Brain microvascular endothelial cell (primary cell): ENCODE measurements at regions not wholly inside any gene's neighbourhood (a gene's known extent, or its start where the extent isn't known, plus 50 kb on each side); places are given as distances from the start of the nearest gene placed in this dataset.
"Not testable (repeated sequence)": the region's sequence is repeated elsewhere in the genome, so short reads cannot be mapped to it uniquely, and the experiment has no call there.

Source experiments
- DNase-seq: peaks from one replicate; pipeline ENCODE4 v3.0.0-alpha.2; 2020
- H3K27ac ChIP-seq: fragments of 250-450 bp; sonication (Bioruptor Pico); 2 replicates; pipeline ENCODE4 v1.5.1; 2020; ENCODE audit warnings: mild to moderate bottlenecking, moderate library complexity
- H3K27me3 ChIP-seq: fragments of 250-450 bp; sonication (Bioruptor Pico); replicated peaks from 2 replicates; pipeline ENCODE4 v1.5.1; 2020; ENCODE audit warnings: mild to moderate bottlenecking
- H3K36me3 ChIP-seq: fragments of 250-450 bp; sonication (Bioruptor Pico); replicated peaks from 2 replicates; pipeline ENCODE4 v1.5.1; 2020; ENCODE audit warnings: mild to moderate bottlenecking
- H3K4me3 ChIP-seq: 2 replicates; pipeline ENCODE4 v1.5.1; 2011; ENCODE audit warnings: low read depth, mild to moderate bottlenecking, control low read depth, low read length, moderate library complexity
- in situ Hi-C: cut with HindIII; loops from 2 replicates; pipeline ENCODE4 v1.10.0; 2017; ENCODE audit warnings: low sequenced_read_pairs, low pct_ligation_motif_present
- TF ChIP-seq, protein P1 (sequence below): IDR thresholded peaks from 2 replicates; pipeline ENCODE4 v1.5.1; 2011; ENCODE audit warnings: low read depth, mild to moderate bottlenecking, moderate library complexity, low read length, control low read depth, inconsistent platforms; ENCODE audit errors: missing control alignments

DNA sequence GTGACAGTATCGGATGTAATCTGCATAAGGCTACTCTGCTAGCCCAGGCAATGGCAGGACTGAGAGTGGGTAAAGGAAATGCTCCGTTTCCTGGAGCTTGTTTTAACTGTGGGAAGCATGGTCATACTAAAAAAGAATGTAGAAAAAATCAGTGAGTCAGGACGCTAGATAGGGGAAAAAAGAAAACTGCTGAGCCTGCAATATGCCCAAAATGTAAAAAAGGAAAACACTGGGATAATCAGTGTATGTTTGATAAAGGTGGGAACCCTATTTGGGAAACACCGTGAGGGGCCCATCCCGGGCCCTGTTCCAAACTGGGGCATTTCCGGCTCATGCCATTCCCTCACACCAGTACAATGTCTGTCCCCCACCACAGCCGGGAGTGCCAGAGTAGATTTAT is 775.8 kb downstream of the ZPLD1 start:
- Histone ChIP-seq H3K27me3 (no peaks in the 10 kb centered on the region), H3K36me3 (no peaks in the 10 kb centered on the region), H3K27ac (no peak overlapping the region), H3K4me3 (no peak overlapping the region)
- TF ChIP-seq, protein P1, sequence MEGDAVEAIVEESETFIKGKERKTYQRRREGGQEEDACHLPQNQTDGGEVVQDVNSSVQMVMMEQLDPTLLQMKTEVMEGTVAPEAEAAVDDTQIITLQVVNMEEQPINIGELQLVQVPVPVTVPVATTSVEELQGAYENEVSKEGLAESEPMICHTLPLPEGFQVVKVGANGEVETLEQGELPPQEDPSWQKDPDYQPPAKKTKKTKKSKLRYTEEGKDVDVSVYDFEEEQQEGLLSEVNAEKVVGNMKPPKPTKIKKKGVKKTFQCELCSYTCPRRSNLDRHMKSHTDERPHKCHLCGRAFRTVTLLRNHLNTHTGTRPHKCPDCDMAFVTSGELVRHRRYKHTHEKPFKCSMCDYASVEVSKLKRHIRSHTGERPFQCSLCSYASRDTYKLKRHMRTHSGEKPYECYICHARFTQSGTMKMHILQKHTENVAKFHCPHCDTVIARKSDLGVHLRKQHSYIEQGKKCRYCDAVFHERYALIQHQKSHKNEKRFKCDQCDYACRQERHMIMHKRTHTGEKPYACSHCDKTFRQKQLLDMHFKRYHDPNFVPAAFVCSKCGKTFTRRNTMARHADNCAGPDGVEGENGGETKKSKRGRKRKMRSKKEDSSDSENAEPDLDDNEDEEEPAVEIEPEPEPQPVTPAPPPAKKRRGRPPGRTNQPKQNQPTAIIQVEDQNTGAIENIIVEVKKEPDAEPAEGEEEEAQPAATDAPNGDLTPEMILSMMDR = no peak
- no peak for DNase-seq
- in situ Hi-C loops = no loop called here

- in situ Hi-C loops = no loop called here
- Histone ChIP-seq H3K4me3 (no peak overlapping the region), H3K27me3 (no peaks in the 10 kb centered on the region), H3K36me3 (no peaks in the 10 kb centered on the region), H3K27ac (no peak overlapping the region)
- DNase-seq = no peak
- TF ChIP-seq, protein P1 = no peak
These were observed 783.3 kb downstream of the ZPLD1 start for GRCh38 chr3:103218146-103218545.

- TF ChIP-seq, protein P1 = no peak
These were observed 784.0 kb downstream of the ZPLD1 start for GRCh38 chr3:103218793-103219192.

DNA sequence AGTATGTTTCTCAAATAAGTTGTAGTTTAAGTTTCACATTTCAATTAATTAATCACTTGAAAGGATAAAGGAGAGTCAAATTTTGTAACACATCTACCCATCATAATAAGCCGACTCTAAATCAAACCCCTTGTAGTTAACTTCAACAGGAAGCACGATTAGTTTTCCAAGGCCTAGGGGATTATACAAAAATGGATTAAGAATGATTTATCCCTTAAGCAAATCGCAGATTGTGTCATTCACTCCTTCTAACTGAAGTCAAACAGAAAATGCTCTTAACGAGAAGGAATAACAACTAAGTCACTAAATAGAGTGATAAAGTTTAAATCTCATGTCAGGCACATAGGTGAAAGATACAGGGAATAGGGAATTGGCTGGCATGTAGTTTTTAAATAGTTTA is 792.8 kb downstream of the ZPLD1 start:
- no peak overlapping the region for H3K4me3 ChIP-seq
- in situ Hi-C loops = no loop called here

More at GRCh38 chr3:103218793-103219192, 784.0 kb downstream of the ZPLD1 start:
- no peak for DNase-seq
- Histone ChIP-seq H3K27me3 (no peaks in the 10 kb centered on the region), H3K27ac (no peak overlapping the region), H3K36me3 (no peaks in the 10 kb centered on the region), H3K4me3 (no peak overlapping the region)
- in situ Hi-C loops = no loop called here

DNA sequence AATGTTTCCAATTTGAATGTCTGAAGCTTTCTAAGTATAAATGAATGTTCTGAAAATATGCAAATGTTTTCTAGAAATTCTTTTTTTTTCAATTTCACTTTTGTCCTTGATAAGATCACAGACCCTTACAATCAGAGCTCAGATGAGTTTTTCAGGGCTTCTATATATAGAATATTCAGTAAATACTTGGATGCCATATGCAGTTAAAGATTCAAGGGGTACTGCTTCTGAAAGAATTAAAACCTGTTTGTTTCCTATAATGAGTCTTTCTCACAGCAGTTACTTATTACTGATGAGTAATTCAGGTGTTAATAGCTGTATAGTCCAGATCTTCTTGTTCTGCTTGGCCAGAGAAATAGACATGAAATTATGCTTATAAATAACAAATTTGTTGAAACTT is 812.6 kb downstream of the ZPLD1 start:
- DNase-seq = no peak
- H3K36me3 ChIP-seq = no peaks in the 10 kb centered on the region
- in situ Hi-C loops = no loop called here
- H3K4me3 ChIP-seq = no peak overlapping the region
- H3K27ac ChIP-seq = no peak overlapping the region
- TF ChIP-seq, protein P1 = no peak
- H3K27me3 ChIP-seq = no peaks in the 10 kb centered on the region

More for the DNA sequence above, 792.8 kb downstream of the ZPLD1 start:
- TF ChIP-seq, protein P1 = no peak
- Histone ChIP-seq H3K36me3 (no peaks in the 10 kb centered on the region), H3K27ac (no peak overlapping the region), H3K27me3 (no peaks in the 10 kb centered on the region)
- no peak for DNase-seq

DNA sequence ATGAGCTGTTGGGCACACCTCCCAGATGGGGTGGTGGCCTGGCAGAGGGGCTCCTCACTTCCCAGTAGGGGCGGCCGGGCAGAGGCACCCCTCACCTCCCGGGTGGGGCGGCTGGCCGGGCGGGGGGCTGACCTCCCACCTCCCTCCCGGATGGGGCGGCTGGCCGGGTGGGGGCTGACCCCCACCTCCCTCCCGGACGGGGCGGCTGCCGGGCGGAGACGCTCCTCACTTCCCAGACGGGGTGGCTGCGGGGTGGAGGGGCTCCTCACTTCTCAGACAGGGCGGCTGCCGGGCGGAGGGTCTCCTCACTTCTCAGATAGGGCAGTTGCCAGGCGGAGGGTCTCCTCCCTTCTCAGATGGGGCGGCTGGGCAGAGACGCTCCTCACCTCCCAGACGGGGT is 820.0 kb downstream of the ZPLD1 start:
- H3K27ac ChIP-seq, H3K36me3 ChIP-seq, in situ Hi-C loops: not testable (repeated sequence)

GRCh38 chr3:103269287-103269686 is 834.5 kb downstream of the ZPLD1 start:
- Histone ChIP-seq H3K4me3 (no peak overlapping the region), H3K27ac (no peak overlapping the region), H3K36me3 (no peaks in the 10 kb centered on the region), H3K27me3 (no peaks in the 10 kb centered on the region)
- TF ChIP-seq, protein P1 = no peak
- in situ Hi-C loops = no loop called here
- no peak for DNase-seq

More for the DNA sequence above, 820.0 kb downstream of the ZPLD1 start:
- H3K27me3 ChIP-seq, DNase-seq, H3K4me3 ChIP-seq: not testable (repeated sequence)
